Erythroblast (primary cell): ENCODE measurements at regions not wholly inside any gene's neighbourhood (a gene's known extent, or its start where the extent isn't known, plus 50 kb on each side); places are given as distances from the start of the nearest gene placed in this dataset.

Source experiments
- DNase-seq, 2 experiments: peaks; one replicate each; lab custom pipeline; 2025; lab: John Stamatoyannopoulos, UW
- GATA1 ChIP-seq: IDR thresholded peaks from 2 replicates; pipeline ENCODE4 v1.6.1; 2011; ENCODE audit warnings: low read depth, mild to moderate bottlenecking, control low read depth, low read length, moderate library complexity
- POLR2A ChIP-seq: IDR thresholded peaks from 2 replicates; pipeline ENCODE4 v1.6.1; 2011; ENCODE audit warnings: mild to moderate bottlenecking, low read length

GRCh38 chr3:144052275-144052674 is 80.7 kb downstream of the DIPK2A start:
- TF ChIP-seq GATA1 (no peak), POLR2A (no peak)
- no peak for DNase-seq

GRCh38 chr3:144053121-144053520 is 81.5 kb downstream of the DIPK2A start:
- DNase-seq = no peak
- TF ChIP-seq POLR2A = no peak
- no peak for TF ChIP-seq GATA1

- DNase-seq = no peak
- TF ChIP-seq POLR2A (no peak), GATA1 (no peak)
Observed at GRCh38 chr3:144054766-144055165, 83.1 kb downstream of the DIPK2A start.

- DNase-seq = no peak
- TF ChIP-seq POLR2A = no peak
- no peak for TF ChIP-seq GATA1
Observed at GRCh38 chr3:144055604-144056003, 84.0 kb downstream of the DIPK2A start.

- DNase-seq = no peak
- no peak for TF ChIP-seq GATA1
- TF ChIP-seq POLR2A = no peak
Observed at GRCh38 chr3:144058713-144059112, 87.1 kb downstream of the DIPK2A start.

GRCh38 chr3:144059481-144059880 is 87.9 kb downstream of the DIPK2A start:
- DNase-seq = no peak
- TF ChIP-seq GATA1 = no peak
- TF ChIP-seq POLR2A = no peak

GRCh38 chr3:144060881-144061280 is 89.3 kb downstream of the DIPK2A start:
- DNase-seq = no peak
- no peak for TF ChIP-seq GATA1
- TF ChIP-seq POLR2A = no peak

GRCh38 chr3:144063306-144063705 is 91.7 kb downstream of the DIPK2A start:
- no peak for DNase-seq
- TF ChIP-seq POLR2A (no peak), GATA1 (no peak)

GRCh38 chr3:144067059-144067458 is 95.4 kb downstream of the DIPK2A start:
- TF ChIP-seq POLR2A = no peak
- TF ChIP-seq GATA1 = no peak
- DNase-seq = no peak

GRCh38 chr3:144073698-144074097 is 102.1 kb downstream of the DIPK2A start:
- TF ChIP-seq POLR2A = no peak
- no peak for TF ChIP-seq GATA1
- DNase-seq = no peak

GRCh38 chr3:144079634-144080033 is 108.0 kb downstream of the DIPK2A start:
- no peak for DNase-seq
- TF ChIP-seq GATA1 = no peak
- TF ChIP-seq POLR2A = no peak

GRCh38 chr3:144084929-144085328 is 113.3 kb downstream of the DIPK2A start:
- TF ChIP-seq GATA1 = no peak
- TF ChIP-seq POLR2A = no peak
- no peak for DNase-seq

GRCh38 chr3:144085964-144086363 is 114.3 kb downstream of the DIPK2A start:
- no peak for TF ChIP-seq GATA1
- TF ChIP-seq POLR2A = no peak

GRCh38 chr3:144096016-144096415 is 124.4 kb downstream of the DIPK2A start:
- no peak for TF ChIP-seq POLR2A
- no peak for TF ChIP-seq GATA1
- no peak for DNase-seq

More at GRCh38 chr3:144085964-144086363, 114.3 kb downstream of the DIPK2A start:
- peak; percentile 3 to 5 for DNase-seq

- DNase-seq = no peak
- TF ChIP-seq POLR2A (no peak), GATA1 (no peak)
Observed at GRCh38 chr3:144097163-144097562, 125.5 kb downstream of the DIPK2A start.

GRCh38 chr3:144098691-144099090 is 127.1 kb downstream of the DIPK2A start:
- no peak for TF ChIP-seq GATA1
- TF ChIP-seq POLR2A = no peak
- no peak for DNase-seq

- no peak for DNase-seq
- TF ChIP-seq GATA1 (no peak), POLR2A (no peak)
Observed at GRCh38 chr3:144102421-144102820, 130.8 kb downstream of the DIPK2A start.
